Endodermal cell (in vitro differentiated cells): ENCODE measurements at regions not wholly inside any gene's neighbourhood (a gene's known extent, or its start where the extent isn't known, plus 50 kb on each side); places are given as distances from the start of the nearest gene placed in this dataset.
A peak's percentile ranks its signal among the peaks of the same experiment; 100 is the strongest.

ENCODE experiments used
- DNase-seq: peaks from one replicate; pipeline ENCODE4 v3.0.0-alpha.2; 2017
- H3K27ac ChIP-seq: 2 replicates; pipeline ENCODE4 v1.5.1; 2013; ENCODE audit warnings: mild to moderate bottlenecking, low read depth, low read length, moderate library complexity
- H3K27me3 ChIP-seq: 2 replicates; pipeline ENCODE4 v1.6.1; 2013; ENCODE audit warnings: mild to moderate bottlenecking, low read length, moderate library complexity; ENCODE audit not compliant: insufficient read depth, control insufficient read depth, poor library complexity, severe bottlenecking
- H3K36me3 ChIP-seq: 2 replicates; pipeline ENCODE4 v1.7.0; 2013; ENCODE audit warnings: mild to moderate bottlenecking, low read length, moderate library complexity; ENCODE audit not compliant: control insufficient read depth, insufficient read depth
- H3K4me1 ChIP-seq: one replicate; pipeline ENCODE4 v1.7.0; 2013; ENCODE audit warnings: low read length; ENCODE audit not compliant: control insufficient read depth, insufficient read depth
- H3K4me3 ChIP-seq: 2 replicates; pipeline ENCODE4 v1.5.1; 2013; ENCODE audit warnings: mild to moderate bottlenecking, low read length, moderate library complexity
- H3K9ac ChIP-seq: 2 replicates; pipeline ENCODE4 v1.6.1; 2013; ENCODE audit warnings: mild to moderate bottlenecking, low read length, moderate library complexity; ENCODE audit not compliant: poor library complexity, severe bottlenecking; ENCODE audit errors: extremely low read depth
- H3K9me3 ChIP-seq: 2 replicates; pipeline ENCODE4 v1.6.1; 2013; ENCODE audit warnings: mild to moderate bottlenecking, low read length, moderate library complexity; ENCODE audit not compliant: control insufficient read depth
- H3K27ac Mint-ChIP-seq: 2 replicates; pipeline ENCODE4 v1.8.0; 2020; ENCODE audit warnings: mixed read lengths
- H3K27me3 Mint-ChIP-seq: 2 replicates; pipeline ENCODE4 v1.8.0; 2021; ENCODE audit warnings: mild to moderate bottlenecking, mixed read lengths; ENCODE audit not compliant: insufficient read depth
- H3K36me3 Mint-ChIP-seq: 2 replicates; pipeline ENCODE4 v1.8.0; 2020; ENCODE audit warnings: low read depth, mixed read lengths
- H3K4me1 Mint-ChIP-seq: 2 replicates; pipeline ENCODE4 v1.8.0; 2020; ENCODE audit warnings: mixed read lengths
- H3K4me3 Mint-ChIP-seq: 2 replicates; pipeline ENCODE4 v1.8.0; 2020; ENCODE audit warnings: mild to moderate bottlenecking, moderate library complexity, mixed read lengths
- H3K9me3 Mint-ChIP-seq: 2 replicates; pipeline ENCODE4 v1.8.0; 2020; ENCODE audit warnings: mild to moderate bottlenecking, mixed read lengths
- CTCF ChIP-seq: fragments of 200-600 bp; sonication (generic); conservative IDR thresholded peaks from 2 replicates; pipeline ENCODE4 v1.5.0; 2021; ENCODE audit warnings: antibody characterized with exemption, mild to moderate bottlenecking
- WGBS, 2 experiments: methylation state at CpG; one replicate each; pipeline versions ENCODE4 v1.1.5 to v1.1.7; 2013; ENCODE audit warnings: missing lambda C conversion rate in 2 of 2, mixed read lengths in 1 of 2; ENCODE audit not compliant: insufficient coverage in 1 of 2, insufficient read length in 1 of 2; 5-methylcytosine and 5-hydroxymethylcytosine counted together

- Histone ChIP-seq H3K4me3 (no peak overlapping the region), H3K36me3 (no peaks in the 10 kb centered on the region), H3K9ac (no peak overlapping the region), H3K27ac (no peak overlapping the region), H3K4me1 (no peaks in the 10 kb centered on the region), H3K27me3 (peaks cover 47% of the 10 kb centered on the region), H3K9me3 (no peaks in the 10 kb centered on the region)
- peaks cover 3% of the 10 kb centered on the region for H3K4me1 Mint-ChIP-seq
- TF ChIP-seq CTCF: no peak
- H3K36me3 Mint-ChIP-seq: no peaks in the 10 kb centered on the region
- DNase-seq: no peak
- peaks cover 49% of the 10 kb centered on the region for H3K27me3 Mint-ChIP-seq
- WGBS, 2 experiments: 80 to 91% methylated on average over 7 to 13 of the region's 13 CpGs
- H3K27ac Mint-ChIP-seq: no peak overlapping the region
- H3K9me3 Mint-ChIP-seq: no peaks in the 10 kb centered on the region
- no peak overlapping the region for H3K4me3 Mint-ChIP-seq
These were observed 215.3 kb downstream of the RBFOX3 start for GRCh38 chr17:79395545-79395944.

- H3K27me3 ChIP-seq: peaks cover 43% of the 10 kb centered on the region
- no peaks in the 10 kb centered on the region for H3K4me1 ChIP-seq
- H3K9me3 ChIP-seq: no peaks in the 10 kb centered on the region
- H3K9ac ChIP-seq: no peak overlapping the region
- WGBS, 2 experiments: 88 to 92% methylated on average over 9 to 10 of the region's 10 CpGs
- TF ChIP-seq CTCF: no peak
- Mint-ChIP-seq H3K9me3 (no peaks in the 10 kb centered on the region), H3K4me3 (no peak overlapping the region), H3K27ac (no peak overlapping the region), H3K27me3 (peaks cover 49% of the 10 kb centered on the region), H3K36me3 (no peaks in the 10 kb centered on the region), H3K4me1 (no peaks in the 10 kb centered on the region)
- no peaks in the 10 kb centered on the region for H3K36me3 ChIP-seq
- H3K4me3 ChIP-seq: no peak overlapping the region
- H3K27ac ChIP-seq: no peak overlapping the region
- DNase-seq: no peak
These were observed 215.8 kb downstream of the RBFOX3 start for GRCh38 chr17:79395066-79395465.

GRCh38 chr17:79393358-79394052 is 217.3 kb downstream of the RBFOX3 start:
- Histone ChIP-seq H3K27me3 (peaks cover 49% of the 10 kb centered on the region), H3K4me3 (no peak overlapping the region)

More at GRCh38 chr17:79393358-79394052, 217.3 kb downstream of the RBFOX3 start:
- peak; percentile 96 for TF ChIP-seq CTCF
- Histone ChIP-seq H3K4me1 (no peaks in the 10 kb centered on the region), H3K36me3 (no peaks in the 10 kb centered on the region), H3K9ac (no peak overlapping the region), H3K27ac (no peak overlapping the region), H3K9me3 (no peaks in the 10 kb centered on the region)
- peaks cover 41% of the 10 kb centered on the region for H3K27me3 Mint-ChIP-seq
- H3K27ac Mint-ChIP-seq: no peak overlapping the region
- H3K4me1 Mint-ChIP-seq: no peaks in the 10 kb centered on the region
- peak; percentile 99 for DNase-seq
- H3K4me3 Mint-ChIP-seq: no peak overlapping the region
- 50 to 57% methylated on average over 26 to 31 of the region's 31 CpGs for WGBS, 2 experiments
- no peaks in the 10 kb centered on the region for H3K9me3 Mint-ChIP-seq
- no peaks in the 10 kb centered on the region for H3K36me3 Mint-ChIP-seq
